Lower leg skin (tissue), 3 donors: ENCODE measurements at regions not wholly inside any gene's neighbourhood (a gene's known extent, or its start where the extent isn't known, plus 50 kb on each side); places are given as distances from the start of the nearest gene placed in this dataset.

Experiments
- POLR2A ChIP-seq, 2 donors: fragments of 450-650 bp; IDR thresholded peaks; one replicate each; pipeline ENCODE4 v1.6.1; 2016 to 2017; ENCODE audit warnings: antibody characterized with exemption in 2 of 2, mild to moderate bottlenecking in 1 of 2, moderate library complexity in 1 of 2
- TF ChIP-seq, protein P1 (sequence below), 3 donors: fragments of 450-650 bp; IDR thresholded peaks; one replicate each; pipeline ENCODE4 v1.5.1; 2016; ENCODE audit warnings: antibody characterized with exemption in 3 of 3, mild to moderate bottlenecking in 3 of 3, moderate library complexity in 2 of 3

DNA sequence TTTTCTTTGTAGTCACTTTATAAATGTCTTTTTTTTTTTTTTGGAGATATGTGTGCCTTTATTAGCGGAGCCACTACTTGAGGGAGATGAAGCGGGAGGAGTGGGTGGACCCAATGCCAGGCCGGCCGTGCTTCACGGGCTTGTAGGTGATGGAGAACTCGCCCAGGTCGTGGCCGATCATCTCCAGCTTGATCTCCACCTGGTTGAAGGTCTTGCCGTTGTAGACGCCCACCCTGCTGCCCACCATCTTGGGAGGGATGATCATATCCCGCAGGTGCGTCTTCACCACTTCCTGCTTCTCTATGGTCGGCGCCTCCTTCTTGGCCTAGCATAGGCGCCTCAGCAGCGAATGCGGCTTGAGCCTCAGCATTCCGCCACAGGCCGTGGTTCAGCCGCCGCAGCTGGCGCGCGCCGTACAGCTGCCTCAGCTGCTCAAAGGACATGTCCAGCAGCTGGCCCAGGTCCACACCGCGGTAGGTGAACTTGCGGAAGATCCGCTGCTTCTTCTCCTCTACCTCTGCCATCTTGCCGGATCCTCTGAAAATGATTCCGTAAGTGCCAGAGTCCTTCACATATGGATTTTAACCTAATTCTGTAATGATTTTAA is 1095.6 kb downstream of the MAT2B start:
- TF ChIP-seq, protein P1, sequence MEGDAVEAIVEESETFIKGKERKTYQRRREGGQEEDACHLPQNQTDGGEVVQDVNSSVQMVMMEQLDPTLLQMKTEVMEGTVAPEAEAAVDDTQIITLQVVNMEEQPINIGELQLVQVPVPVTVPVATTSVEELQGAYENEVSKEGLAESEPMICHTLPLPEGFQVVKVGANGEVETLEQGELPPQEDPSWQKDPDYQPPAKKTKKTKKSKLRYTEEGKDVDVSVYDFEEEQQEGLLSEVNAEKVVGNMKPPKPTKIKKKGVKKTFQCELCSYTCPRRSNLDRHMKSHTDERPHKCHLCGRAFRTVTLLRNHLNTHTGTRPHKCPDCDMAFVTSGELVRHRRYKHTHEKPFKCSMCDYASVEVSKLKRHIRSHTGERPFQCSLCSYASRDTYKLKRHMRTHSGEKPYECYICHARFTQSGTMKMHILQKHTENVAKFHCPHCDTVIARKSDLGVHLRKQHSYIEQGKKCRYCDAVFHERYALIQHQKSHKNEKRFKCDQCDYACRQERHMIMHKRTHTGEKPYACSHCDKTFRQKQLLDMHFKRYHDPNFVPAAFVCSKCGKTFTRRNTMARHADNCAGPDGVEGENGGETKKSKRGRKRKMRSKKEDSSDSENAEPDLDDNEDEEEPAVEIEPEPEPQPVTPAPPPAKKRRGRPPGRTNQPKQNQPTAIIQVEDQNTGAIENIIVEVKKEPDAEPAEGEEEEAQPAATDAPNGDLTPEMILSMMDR (IDR thresholded peaks at IDR 0.05): no peak
- TF ChIP-seq POLR2A (IDR thresholded peaks at IDR 0.05): no peak
